K562 (cell line): ENCODE measurements at regions not wholly inside any gene's neighbourhood (a gene's known extent, or its start where the extent isn't known, plus 50 kb on each side); places are given as distances from the start of the nearest gene placed in this dataset.

Experiments
- CAMTA2 ChIP-seq: fragments of 250-450 bp; sonication (Bioruptor Pico); conservative IDR thresholded peaks from 2 replicates; pipeline ENCODE4 v1.5.1; 2022
- CEBPB ChIP-seq: fragments of 450-650 bp; IDR thresholded peaks from 2 replicates; pipeline ENCODE4 v1.6.1; 2016; ENCODE audit warnings: missing genetic modification characterization, missing compliant biosample characterization
- MTF1 ChIP-seq: fragments of 250-450 bp; sonication (Bioruptor Pico); IDR thresholded peaks from 2 replicates; pipeline ENCODE4 v1.9.0; 2021; ENCODE audit warnings: moderate library complexity, mild to moderate bottlenecking, inconsistent platforms, borderline replicate concordance
- RBFOX2 ChIP-seq: fragments of 200-400 bp; formaldehyde crosslinking; IDR thresholded peaks from 2 replicates; pipeline ENCODE4 v1.6.1; 2017; ENCODE audit warnings: low read depth, mild to moderate bottlenecking, low read length, moderate library complexity
- TCF7L2 ChIP-seq: fragments of 150-350 bp; IDR thresholded peaks from 2 replicates; pipeline ENCODE4 v1.6.1; 2016; ENCODE audit warnings: low read depth, mild to moderate bottlenecking, low read length, moderate library complexity
- ZNF133 ChIP-seq: fragments of 250-450 bp; sonication (Bioruptor Pico); IDR thresholded peaks from 2 replicates; pipeline ENCODE4 v1.4.0; 2020; ENCODE audit warnings: mild to moderate bottlenecking
- ZNF3 ChIP-seq: fragments of 250-450 bp; sonication (Bioruptor Pico); IDR thresholded peaks from 2 replicates; pipeline ENCODE4 v1.5.0; 2021; ENCODE audit warnings: mild to moderate bottlenecking, moderate library complexity
- ZNF785 ChIP-seq: fragments of 250-450 bp; sonication (Bioruptor Pico); IDR thresholded peaks from 2 replicates; pipeline ENCODE4 v1.4.0; 2020; ENCODE audit warnings: mild to moderate bottlenecking
- TF ChIP-seq, protein P1 (sequence below): fragments of 250-450 bp; sonication (Bioruptor Pico); IDR thresholded peaks from 2 replicates; pipeline ENCODE4 v1.8.0; 2021; ENCODE audit warnings: mild to moderate bottlenecking, moderate library complexity
- TF ChIP-seq, protein P2 (sequence below): sonication (generic); formaldehyde crosslinking; IDR thresholded peaks from 2 replicates; pipeline ENCODE4 v1.8.1; 2023; ENCODE audit warnings: mild to moderate bottlenecking, missing genetic modification reagents, moderate library complexity

DNA sequence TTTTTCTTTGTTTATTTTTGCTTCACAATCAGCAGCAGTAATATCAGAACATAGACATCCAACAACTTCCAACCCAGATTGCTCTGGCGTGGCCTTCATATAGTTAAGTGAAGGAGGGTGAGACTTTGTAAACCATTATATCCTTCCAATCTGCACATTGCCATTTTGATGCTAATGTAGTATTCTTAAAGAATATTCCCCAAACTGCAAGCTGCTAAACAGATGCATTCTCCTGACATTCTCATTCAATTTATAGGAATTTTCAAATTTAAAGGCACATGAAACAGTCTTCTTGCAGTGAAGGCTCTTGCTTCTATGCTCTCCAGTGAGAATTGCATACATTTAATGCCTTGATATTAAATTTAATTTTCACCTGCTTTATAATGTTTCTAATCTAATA lies 181.2 kb upstream of the EDIL3 start:
- TF ChIP-seq ZNF133: no peak
- TF ChIP-seq MTF1 (CRISPR knock-in tag): no peak
- TF ChIP-seq CAMTA2 (CRISPR knock-in tag): no peak
- TF ChIP-seq, protein P1, sequence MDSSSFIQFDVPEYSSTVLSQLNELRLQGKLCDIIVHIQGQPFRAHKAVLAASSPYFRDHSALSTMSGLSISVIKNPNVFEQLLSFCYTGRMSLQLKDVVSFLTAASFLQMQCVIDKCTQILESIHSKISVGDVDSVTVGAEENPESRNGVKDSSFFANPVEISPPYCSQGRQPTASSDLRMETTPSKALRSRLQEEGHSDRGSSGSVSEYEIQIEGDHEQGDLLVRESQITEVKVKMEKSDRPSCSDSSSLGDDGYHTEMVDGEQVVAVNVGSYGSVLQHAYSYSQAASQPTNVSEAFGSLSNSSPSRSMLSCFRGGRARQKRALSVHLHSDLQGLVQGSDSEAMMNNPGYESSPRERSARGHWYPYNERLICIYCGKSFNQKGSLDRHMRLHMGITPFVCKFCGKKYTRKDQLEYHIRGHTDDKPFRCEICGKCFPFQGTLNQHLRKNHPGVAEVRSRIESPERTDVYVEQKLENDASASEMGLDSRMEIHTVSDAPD: no peak
- no peak for TF ChIP-seq TCF7L2
- no peak for TF ChIP-seq ZNF3 (CRISPR knock-in tag)
- no peak for TF ChIP-seq ZNF785 (CRISPR knock-in tag)
- TF ChIP-seq CEBPB (tag): no peak
- no peak for TF ChIP-seq RBFOX2
- TF ChIP-seq, protein P2, sequence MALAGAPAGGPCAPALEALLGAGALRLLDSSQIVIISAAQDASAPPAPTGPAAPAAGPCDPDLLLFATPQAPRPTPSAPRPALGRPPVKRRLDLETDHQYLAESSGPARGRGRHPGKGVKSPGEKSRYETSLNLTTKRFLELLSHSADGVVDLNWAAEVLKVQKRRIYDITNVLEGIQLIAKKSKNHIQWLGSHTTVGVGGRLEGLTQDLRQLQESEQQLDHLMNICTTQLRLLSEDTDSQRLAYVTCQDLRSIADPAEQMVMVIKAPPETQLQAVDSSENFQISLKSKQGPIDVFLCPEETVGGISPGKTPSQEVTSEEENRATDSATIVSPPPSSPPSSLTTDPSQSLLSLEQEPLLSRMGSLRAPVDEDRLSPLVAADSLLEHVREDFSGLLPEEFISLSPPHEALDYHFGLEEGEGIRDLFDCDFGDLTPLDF (CRISPR knock-in tag): no peak
